ENCODE measurements at regions not wholly inside any gene's neighbourhood (a gene's known extent, or its start where the extent isn't known, plus 50 kb on each side); places are given as distances from the start of the nearest gene placed in this dataset.

DNA sequence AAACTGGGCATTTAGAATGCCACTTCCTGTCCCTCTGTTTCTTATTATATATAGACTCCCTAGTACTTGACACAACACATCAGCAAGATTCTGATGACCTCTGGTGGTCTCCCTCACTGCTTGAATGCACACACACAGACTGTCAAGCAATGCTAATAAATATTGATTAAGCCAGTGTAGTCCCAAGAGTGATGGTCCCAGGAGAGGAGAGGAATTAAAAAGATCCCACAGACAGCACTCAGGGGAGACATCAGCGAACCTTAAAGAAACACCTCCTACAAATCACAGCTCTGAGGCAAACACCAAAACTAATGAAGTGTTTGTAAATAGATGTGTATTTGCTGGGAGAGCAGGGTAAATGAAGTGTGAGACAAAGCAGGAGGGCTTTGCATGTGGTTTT lies 1291.2 kb downstream of the XPNPEP1 start:
- Histone ChIP-seq H3K9me3 (ENCODE audit: insufficient read depth, low read depth, low read length) (no peaks in the 10 kb centered on the region), H3K79me2 (ENCODE audit: insufficient read depth, low read length) (no peaks in the 10 kb centered on the region), H3K4me1 (ENCODE audit: insufficient read depth, low read length, poor library complexity, severe bottlenecking) (no peaks in the 10 kb centered on the region), H3K9me2 (replicated peaks; ENCODE audit: low read depth, low read length) (no peaks in the 10 kb centered on the region), H4K20me1 (ENCODE audit: insufficient read depth, low read length, poor library complexity, severe bottlenecking) (no peaks in the 10 kb centered on the region), H3K27me3 (ENCODE audit: insufficient read depth, low read length, poor library complexity, severe bottlenecking) (no peaks in the 10 kb centered on the region), H3K4me2 (ENCODE audit: low read depth, low read length, poor library complexity, severe bottlenecking) (no peak overlapping the region), H3F3A (ENCODE audit: low read depth) (no peaks in the 10 kb centered on the region), H3K4me3 (ENCODE audit: low read length, poor library complexity, severe bottlenecking) (no peak overlapping the region), H3K9ac (ENCODE audit: low read depth, low read length, poor library complexity, severe bottlenecking) (no peak overlapping the region), H2AFZ (ENCODE audit: low read length) (no peak overlapping the region), H3K36me3 (ENCODE audit: insufficient read depth, low read length) (no peaks in the 10 kb centered on the region)
- TF ChIP-seq, protein P1, sequence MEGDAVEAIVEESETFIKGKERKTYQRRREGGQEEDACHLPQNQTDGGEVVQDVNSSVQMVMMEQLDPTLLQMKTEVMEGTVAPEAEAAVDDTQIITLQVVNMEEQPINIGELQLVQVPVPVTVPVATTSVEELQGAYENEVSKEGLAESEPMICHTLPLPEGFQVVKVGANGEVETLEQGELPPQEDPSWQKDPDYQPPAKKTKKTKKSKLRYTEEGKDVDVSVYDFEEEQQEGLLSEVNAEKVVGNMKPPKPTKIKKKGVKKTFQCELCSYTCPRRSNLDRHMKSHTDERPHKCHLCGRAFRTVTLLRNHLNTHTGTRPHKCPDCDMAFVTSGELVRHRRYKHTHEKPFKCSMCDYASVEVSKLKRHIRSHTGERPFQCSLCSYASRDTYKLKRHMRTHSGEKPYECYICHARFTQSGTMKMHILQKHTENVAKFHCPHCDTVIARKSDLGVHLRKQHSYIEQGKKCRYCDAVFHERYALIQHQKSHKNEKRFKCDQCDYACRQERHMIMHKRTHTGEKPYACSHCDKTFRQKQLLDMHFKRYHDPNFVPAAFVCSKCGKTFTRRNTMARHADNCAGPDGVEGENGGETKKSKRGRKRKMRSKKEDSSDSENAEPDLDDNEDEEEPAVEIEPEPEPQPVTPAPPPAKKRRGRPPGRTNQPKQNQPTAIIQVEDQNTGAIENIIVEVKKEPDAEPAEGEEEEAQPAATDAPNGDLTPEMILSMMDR (conservative IDR thresholded peaks at IDR 0.05; ENCODE audit: low read length), result no peak
- TF ChIP-seq EZH2phosphoT487 (IDR thresholded peaks at IDR 0.05; ENCODE audit: borderline replicate concordance), result no peak

DNA sequence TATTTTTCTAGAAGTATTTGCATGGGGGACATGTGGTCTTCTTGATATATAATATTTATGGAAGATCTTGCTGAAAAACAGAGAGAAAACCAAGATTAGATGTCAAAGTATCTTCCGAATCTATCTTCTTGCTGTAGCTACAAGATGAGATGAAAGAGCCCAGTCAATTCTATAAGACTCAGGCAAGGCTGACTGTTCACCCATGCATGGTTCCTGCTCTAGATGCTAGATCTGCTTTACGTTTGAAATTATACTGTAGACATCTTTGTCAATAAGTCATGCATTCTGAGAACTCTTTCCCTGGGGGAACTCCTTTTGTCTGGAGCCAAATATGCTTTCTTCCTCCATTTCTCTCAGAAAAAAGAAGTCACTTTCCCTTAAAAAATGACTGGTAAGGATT lies 1292.0 kb downstream of the XPNPEP1 start:
- H3K4me1 ChIP-seq (ENCODE audit: insufficient read depth, low read length, poor library complexity, severe bottlenecking), result no peaks in the 10 kb centered on the region
- H3K36me3 ChIP-seq (ENCODE audit: insufficient read depth, low read length), result no peaks in the 10 kb centered on the region
- H4K20me1 ChIP-seq (ENCODE audit: insufficient read depth, low read length, poor library complexity, severe bottlenecking), result no peaks in the 10 kb centered on the region
- H3K79me2 ChIP-seq (ENCODE audit: insufficient read depth, low read length), result no peaks in the 10 kb centered on the region
- no peaks in the 10 kb centered on the region for H3K9me2 ChIP-seq (replicated peaks; ENCODE audit: low read depth, low read length)
- H3K4me3 ChIP-seq (ENCODE audit: low read length, poor library complexity, severe bottlenecking), result no peak overlapping the region
- H3K27me3 ChIP-seq (ENCODE audit: insufficient read depth, low read length, poor library complexity, severe bottlenecking), result no peaks in the 10 kb centered on the region
- no peaks in the 10 kb centered on the region for H3K9me3 ChIP-seq (ENCODE audit: insufficient read depth, low read depth, low read length)
- no peak overlapping the region for H3K9ac ChIP-seq (ENCODE audit: low read depth, low read length, poor library complexity, severe bottlenecking)
- H3K4me2 ChIP-seq (ENCODE audit: low read depth, low read length, poor library complexity, severe bottlenecking), result no peak overlapping the region
- no peaks in the 10 kb centered on the region for H3F3A ChIP-seq (ENCODE audit: low read depth)
- no peak for TF ChIP-seq EZH2phosphoT487 (IDR thresholded peaks at IDR 0.05; ENCODE audit: borderline replicate concordance)
- TF ChIP-seq, protein P1 (conservative IDR thresholded peaks at IDR 0.05; ENCODE audit: low read length), result no peak
- H2AFZ ChIP-seq (ENCODE audit: low read length), result no peak overlapping the region

DNA sequence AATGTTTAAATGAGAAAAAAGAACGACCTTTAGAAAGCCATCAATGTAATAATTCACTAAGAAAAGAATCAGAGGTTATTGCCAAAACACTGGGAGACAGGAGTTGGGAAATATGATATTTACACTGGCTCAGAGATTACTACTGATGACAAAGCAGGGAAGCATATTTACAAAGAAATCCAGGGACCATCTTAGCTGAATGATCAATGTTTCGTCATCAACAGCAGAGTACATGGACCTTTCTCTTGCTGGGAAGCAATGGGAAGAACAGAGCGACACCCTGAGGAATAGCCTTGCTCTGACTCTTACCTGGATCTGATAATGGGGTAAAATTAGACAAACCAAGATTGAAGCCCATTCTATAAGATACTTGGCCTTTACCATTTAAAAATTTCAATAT lies 1293.5 kb downstream of the XPNPEP1 start:
- TF ChIP-seq EZH2phosphoT487 (IDR thresholded peaks at IDR 0.05; ENCODE audit: borderline replicate concordance), result no peak
- TF ChIP-seq, protein P1 (conservative IDR thresholded peaks at IDR 0.05; ENCODE audit: low read length), result no peak
- no peaks in the 10 kb centered on the region for H3K9me2 ChIP-seq (replicated peaks; ENCODE audit: low read depth, low read length)
- no peak overlapping the region for H2AFZ ChIP-seq (ENCODE audit: low read length)
- no peaks in the 10 kb centered on the region for H3K36me3 ChIP-seq (ENCODE audit: insufficient read depth, low read length)
- H3K4me3 ChIP-seq (ENCODE audit: low read length, poor library complexity, severe bottlenecking), result no peak overlapping the region
- H3K9ac ChIP-seq (ENCODE audit: low read depth, low read length, poor library complexity, severe bottlenecking), result no peak overlapping the region
- H3K79me2 ChIP-seq (ENCODE audit: insufficient read depth, low read length), result no peaks in the 10 kb centered on the region
- no peaks in the 10 kb centered on the region for H3K27me3 ChIP-seq (ENCODE audit: insufficient read depth, low read length, poor library complexity, severe bottlenecking)
- H4K20me1 ChIP-seq (ENCODE audit: insufficient read depth, low read length, poor library complexity, severe bottlenecking), result no peaks in the 10 kb centered on the region
- H3K9me3 ChIP-seq (ENCODE audit: insufficient read depth, low read depth, low read length), result no peaks in the 10 kb centered on the region
- no peak overlapping the region for H3K4me2 ChIP-seq (ENCODE audit: low read depth, low read length, poor library complexity, severe bottlenecking)
- no peaks in the 10 kb centered on the region for H3K4me1 ChIP-seq (ENCODE audit: insufficient read depth, low read length, poor library complexity, severe bottlenecking)
- no peaks in the 10 kb centered on the region for H3F3A ChIP-seq (ENCODE audit: low read depth)

All from Loucy (cell line).